Neural crest cell (in vitro differentiated cells): ENCODE measurements at regions not wholly inside any gene's neighbourhood (a gene's known extent, or its start where the extent isn't known, plus 50 kb on each side); places are given as distances from the start of the nearest gene placed in this dataset.

ENCODE experiments used
- DNase-seq: peaks from one replicate; pipeline ENCODE4 v3.0.0; 2021; ENCODE audit warnings: low read depth, mixed read lengths, low spot score
- H3K27ac Mint-ChIP-seq: one replicate; pipeline ENCODE4 v1.8.0; 2021; ENCODE audit warnings: mild to moderate bottlenecking, mixed read lengths; ENCODE audit not compliant: unreplicated experiment
- H3K27me3 Mint-ChIP-seq: 2 replicates; pipeline ENCODE4 v1.8.0; 2021; ENCODE audit warnings: low read depth, mild to moderate bottlenecking, mixed read lengths
- H3K36me3 Mint-ChIP-seq: 2 replicates; pipeline ENCODE4 v1.8.0; 2021; ENCODE audit warnings: low read depth, mild to moderate bottlenecking, mixed read lengths
- H3K4me1 Mint-ChIP-seq: 2 replicates; pipeline ENCODE4 v1.8.0; 2021; ENCODE audit warnings: mixed read lengths
- H3K4me3 Mint-ChIP-seq: one replicate; pipeline ENCODE4 v1.8.0; 2021; ENCODE audit warnings: mild to moderate bottlenecking, mixed read lengths
- H3K9me3 Mint-ChIP-seq: 2 replicates; pipeline ENCODE4 v1.8.0; 2021; ENCODE audit warnings: mixed read lengths
- TF ChIP-seq, protein P1 (sequence below): fragments of 200-600 bp; sonication (generic); conservative IDR thresholded peaks from 2 replicates; pipeline ENCODE4 v1.5.0; 2021; ENCODE audit warnings: antibody characterized with exemption, mild to moderate bottlenecking

DNA sequence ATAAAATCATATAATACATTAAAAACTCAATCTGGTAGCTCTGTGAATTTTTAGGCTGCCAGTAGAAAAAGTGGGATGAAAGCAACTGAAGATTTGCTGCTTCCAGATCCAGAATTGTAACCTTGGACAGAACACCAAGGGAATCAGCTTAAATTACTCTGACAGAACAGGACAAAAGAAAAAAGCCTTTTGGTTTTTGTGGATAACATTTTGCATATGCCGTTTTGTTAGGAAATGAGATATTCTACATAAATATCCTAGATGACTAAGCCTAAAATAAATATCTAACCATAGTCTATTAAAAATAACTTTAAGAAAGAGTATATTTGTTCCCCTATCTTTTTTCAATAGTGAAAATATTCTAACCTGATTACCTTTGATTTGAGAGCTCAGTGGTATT is 148.7 kb upstream of the DOCK10 start:
- no peak for DNase-seq
- H3K36me3 Mint-ChIP-seq = no peaks in the 10 kb centered on the region
- H3K9me3 Mint-ChIP-seq = no peaks in the 10 kb centered on the region
- TF ChIP-seq, protein P1, sequence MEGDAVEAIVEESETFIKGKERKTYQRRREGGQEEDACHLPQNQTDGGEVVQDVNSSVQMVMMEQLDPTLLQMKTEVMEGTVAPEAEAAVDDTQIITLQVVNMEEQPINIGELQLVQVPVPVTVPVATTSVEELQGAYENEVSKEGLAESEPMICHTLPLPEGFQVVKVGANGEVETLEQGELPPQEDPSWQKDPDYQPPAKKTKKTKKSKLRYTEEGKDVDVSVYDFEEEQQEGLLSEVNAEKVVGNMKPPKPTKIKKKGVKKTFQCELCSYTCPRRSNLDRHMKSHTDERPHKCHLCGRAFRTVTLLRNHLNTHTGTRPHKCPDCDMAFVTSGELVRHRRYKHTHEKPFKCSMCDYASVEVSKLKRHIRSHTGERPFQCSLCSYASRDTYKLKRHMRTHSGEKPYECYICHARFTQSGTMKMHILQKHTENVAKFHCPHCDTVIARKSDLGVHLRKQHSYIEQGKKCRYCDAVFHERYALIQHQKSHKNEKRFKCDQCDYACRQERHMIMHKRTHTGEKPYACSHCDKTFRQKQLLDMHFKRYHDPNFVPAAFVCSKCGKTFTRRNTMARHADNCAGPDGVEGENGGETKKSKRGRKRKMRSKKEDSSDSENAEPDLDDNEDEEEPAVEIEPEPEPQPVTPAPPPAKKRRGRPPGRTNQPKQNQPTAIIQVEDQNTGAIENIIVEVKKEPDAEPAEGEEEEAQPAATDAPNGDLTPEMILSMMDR = no peak
- H3K27ac Mint-ChIP-seq = no peak overlapping the region
- H3K4me1 Mint-ChIP-seq = peaks cover 5% of the 10 kb centered on the region
- no peak overlapping the region for H3K4me3 Mint-ChIP-seq
- no peaks in the 10 kb centered on the region for H3K27me3 Mint-ChIP-seq

DNA sequence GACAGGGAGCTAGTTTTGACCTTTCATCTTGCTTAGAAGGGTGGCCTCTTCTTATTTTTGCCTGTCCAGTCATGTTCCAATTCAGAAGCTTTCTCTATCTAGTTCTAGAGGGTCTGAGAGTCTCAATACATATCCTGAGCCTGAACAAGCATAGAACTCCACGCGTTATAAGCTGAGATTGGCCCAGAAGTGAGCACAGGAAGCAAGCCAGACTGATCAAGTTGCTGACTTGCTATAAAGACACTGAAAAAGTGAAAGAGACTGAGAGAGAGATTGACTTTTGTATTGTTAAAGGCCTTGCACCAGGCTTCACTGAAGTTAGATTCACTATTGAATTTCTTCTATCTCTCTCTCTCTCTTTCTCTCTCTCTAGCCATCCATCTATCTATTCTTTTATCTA is 142.7 kb upstream of the DOCK10 start:
- TF ChIP-seq, protein P1 = no peak
- no peak for DNase-seq
- Mint-ChIP-seq H3K27ac (no peak overlapping the region), H3K27me3 (no peaks in the 10 kb centered on the region), H3K4me3 (no peak overlapping the region), H3K4me1 (peaks cover 5% of the 10 kb centered on the region), H3K9me3 (no peaks in the 10 kb centered on the region), H3K36me3 (no peaks in the 10 kb centered on the region)

DNA sequence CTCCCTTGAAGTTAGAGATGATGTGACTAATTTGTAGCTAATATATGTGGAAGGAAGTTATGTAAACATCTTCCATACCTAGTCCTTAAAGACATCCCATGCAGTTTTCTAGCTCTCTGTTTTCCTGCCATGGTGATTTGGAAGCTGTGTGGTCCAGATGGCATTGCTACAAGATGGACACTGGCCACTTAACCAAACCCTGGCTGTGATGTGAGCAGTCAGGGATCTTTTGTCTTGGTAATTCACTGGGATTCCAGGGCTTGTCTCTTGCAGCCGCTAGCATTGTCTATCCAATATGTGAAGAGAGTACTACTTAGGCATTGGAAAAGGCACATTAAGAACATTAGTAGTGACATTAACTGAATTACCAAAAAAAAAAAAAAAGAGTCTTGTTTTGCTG is 139.9 kb upstream of the DOCK10 start:
- no peak overlapping the region for H3K4me3 Mint-ChIP-seq
- no peaks in the 10 kb centered on the region for H3K9me3 Mint-ChIP-seq
- TF ChIP-seq, protein P1 = no peak
- peaks cover 2% of the 10 kb centered on the region for H3K4me1 Mint-ChIP-seq
- no peaks in the 10 kb centered on the region for H3K27me3 Mint-ChIP-seq
- no peak overlapping the region for H3K27ac Mint-ChIP-seq
- no peaks in the 10 kb centered on the region for H3K36me3 Mint-ChIP-seq
- no peak for DNase-seq

DNA sequence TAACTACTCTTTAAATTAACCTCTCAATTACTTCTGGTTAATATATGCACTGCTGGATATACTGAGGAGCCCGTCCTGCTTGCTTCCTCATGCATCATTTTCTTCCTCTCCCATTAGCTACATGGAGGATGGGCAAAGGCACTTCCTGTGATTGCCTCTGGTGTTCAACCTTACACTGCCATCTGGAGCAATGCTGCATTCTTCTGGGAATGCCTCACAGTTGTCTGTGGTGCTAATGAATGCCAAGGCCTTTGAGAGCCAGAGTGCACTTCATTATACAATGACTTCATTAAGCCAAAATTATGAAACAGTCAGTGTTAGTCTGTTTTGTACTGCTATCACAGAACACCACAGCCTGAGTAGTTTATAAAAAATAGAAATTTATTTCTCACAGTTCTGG is 134.8 kb upstream of the DOCK10 start:
- DNase-seq = no peak
- Mint-ChIP-seq H3K27me3 (no peaks in the 10 kb centered on the region), H3K36me3 (no peaks in the 10 kb centered on the region), H3K9me3 (peaks cover 2% of the 10 kb centered on the region), H3K4me1 (peaks cover 7% of the 10 kb centered on the region), H3K27ac (no peak overlapping the region), H3K4me3 (no peak overlapping the region)
- TF ChIP-seq, protein P1 = no peak

DNA sequence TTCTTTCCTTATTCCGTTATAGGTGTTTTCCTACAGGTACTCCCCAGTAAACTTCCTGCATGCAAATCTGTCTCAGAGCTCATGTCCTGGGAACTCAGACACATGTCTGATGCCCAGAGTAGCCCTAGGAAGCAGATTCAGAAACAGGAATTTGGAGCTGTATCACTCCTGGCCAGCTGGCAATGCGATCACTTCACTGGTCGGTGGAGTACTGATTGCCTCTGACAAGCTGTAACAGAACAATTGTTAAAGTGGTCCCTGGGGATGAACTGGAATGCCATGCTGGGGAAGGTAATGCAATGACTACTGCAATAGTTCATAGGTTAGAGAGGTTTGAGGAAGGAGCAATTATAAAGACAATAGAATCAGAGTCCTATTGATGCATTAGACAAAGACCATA is 131.6 kb upstream of the DOCK10 start:
- DNase-seq = no peak
- Mint-ChIP-seq H3K27ac (no peak overlapping the region), H3K4me1 (peaks cover 7% of the 10 kb centered on the region), H3K36me3 (no peaks in the 10 kb centered on the region), H3K9me3 (peaks cover 7% of the 10 kb centered on the region), H3K27me3 (no peaks in the 10 kb centered on the region), H3K4me3 (no peak overlapping the region)
- TF ChIP-seq, protein P1 = no peak

DNA sequence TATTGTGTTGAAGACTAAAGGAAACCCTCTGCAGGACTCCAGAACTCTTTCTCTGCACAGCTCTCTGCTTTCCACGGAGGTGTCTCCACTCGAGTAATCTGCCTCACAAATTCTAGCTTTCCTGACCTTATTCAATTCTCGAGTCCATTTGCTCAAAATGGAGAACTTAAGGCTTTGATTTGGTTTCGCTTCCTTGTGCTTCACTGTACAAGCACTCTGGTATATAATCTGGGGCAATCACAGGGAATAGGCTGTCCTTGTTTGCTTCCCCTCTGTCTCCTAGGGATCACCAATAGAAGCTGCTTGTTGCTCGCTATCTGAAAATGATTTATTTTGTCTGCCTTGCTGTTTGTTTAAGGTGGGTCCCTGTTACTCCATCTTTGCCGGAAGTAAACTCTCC is 129.1 kb upstream of the DOCK10 start:
- H3K4me3 Mint-ChIP-seq = no peak overlapping the region
- H3K36me3 Mint-ChIP-seq = no peaks in the 10 kb centered on the region
- no peak overlapping the region for H3K27ac Mint-ChIP-seq
- H3K4me1 Mint-ChIP-seq = no peaks in the 10 kb centered on the region
- no peaks in the 10 kb centered on the region for H3K27me3 Mint-ChIP-seq
- H3K9me3 Mint-ChIP-seq = peaks cover 9% of the 10 kb centered on the region
- DNase-seq = no peak
- TF ChIP-seq, protein P1 = no peak
